ENCODE measurements at regions not wholly inside any gene's neighbourhood (a gene's known extent, or its start where the extent isn't known, plus 50 kb on each side); places are given as distances from the start of the nearest gene placed in this dataset.

- no peaks in the 10 kb centered on the region for H3F3A ChIP-seq (ENCODE audit: control insufficient read depth, insufficient read depth)
- TF ChIP-seq EZH2phosphoT487 (IDR thresholded peaks at IDR 0.05; ENCODE audit: borderline replicate concordance, low read length): no peak
- TF ChIP-seq CTCF (IDR thresholded peaks at IDR 0.05; ENCODE audit: low read depth, low read length, poor library complexity, severe bottlenecking): no peak
- H3K36me3 ChIP-seq (ENCODE audit: control insufficient read depth, low read length): no peaks in the 10 kb centered on the region
- H3K4me2 ChIP-seq (ENCODE audit: low read length): no peak overlapping the region
- no peak overlapping the region for H3K27ac ChIP-seq (ENCODE audit: low read depth, low read length)
- H3K27me3 ChIP-seq (ENCODE audit: control insufficient read depth, low read length): no peaks in the 10 kb centered on the region
- H3K4me3 ChIP-seq (ENCODE audit: low read length): no peak overlapping the region
- H3K79me2 ChIP-seq (ENCODE audit: control insufficient read depth, low read length): no peaks in the 10 kb centered on the region
- no peaks in the 10 kb centered on the region for H3K4me1 ChIP-seq (ENCODE audit: control insufficient read depth, low read length)
- H4K20me1 ChIP-seq (ENCODE audit: control insufficient read depth, insufficient read depth, low read depth, low read length): no peaks in the 10 kb centered on the region
- H3K9me3 ChIP-seq (ENCODE audit: control insufficient read depth, insufficient read depth, low read length): no peaks in the 10 kb centered on the region
- H3K9me2 ChIP-seq (replicated peaks; ENCODE audit: control insufficient read depth, low read length): no peaks in the 10 kb centered on the region
Observed at GRCh38 chrX:130997314-130997713, 60.8 kb upstream of the ARHGAP36 start.

GRCh38 chrX:130999360-130999759, 58.8 kb upstream of the ARHGAP36 start:
- H3K4me1 ChIP-seq (ENCODE audit: control insufficient read depth, low read length): no peaks in the 10 kb centered on the region
- no peak overlapping the region for H3K27ac ChIP-seq (ENCODE audit: low read depth, low read length)
- no peaks in the 10 kb centered on the region for H3K9me3 ChIP-seq (ENCODE audit: control insufficient read depth, insufficient read depth, low read length)
- H3K36me3 ChIP-seq (ENCODE audit: control insufficient read depth, low read length): no peaks in the 10 kb centered on the region
- H3K9me2 ChIP-seq (replicated peaks; ENCODE audit: control insufficient read depth, low read length): no peaks in the 10 kb centered on the region
- no peak overlapping the region for H3K4me2 ChIP-seq (ENCODE audit: low read length)
- TF ChIP-seq EZH2phosphoT487 (IDR thresholded peaks at IDR 0.05; ENCODE audit: borderline replicate concordance, low read length) (no peak), CTCF (IDR thresholded peaks at IDR 0.05; ENCODE audit: low read depth, low read length, poor library complexity, severe bottlenecking) (no peak)
- no peaks in the 10 kb centered on the region for H3K27me3 ChIP-seq (ENCODE audit: control insufficient read depth, low read length)
- no peaks in the 10 kb centered on the region for H3F3A ChIP-seq (ENCODE audit: control insufficient read depth, insufficient read depth)
- H3K79me2 ChIP-seq (ENCODE audit: control insufficient read depth, low read length): no peaks in the 10 kb centered on the region
- H3K4me3 ChIP-seq (ENCODE audit: low read length): no peak overlapping the region
- no peaks in the 10 kb centered on the region for H4K20me1 ChIP-seq (ENCODE audit: control insufficient read depth, insufficient read depth, low read depth, low read length)

Measured in DOHH2 (cell line).